ENCODE measurements at regions not wholly inside any gene's neighbourhood (a gene's known extent, or its start where the extent isn't known, plus 50 kb on each side); places are given as distances from the start of the nearest gene placed in this dataset.

- ChIA-PET POLR2A (no interaction called here), CTCF (no interaction called here)
- Histone ChIP-seq H3K27me3 (ENCODE audit: control insufficient read depth, insufficient read depth, low read length) (no peaks in the 10 kb centered on the region), H3K9me3 (ENCODE audit: control insufficient read depth, insufficient read depth, low read length) (no peaks in the 10 kb centered on the region), H3K27ac (ENCODE audit: low read depth, low read length) (no peak overlapping the region), H3K4me3 (ENCODE audit: low read depth, low read length) (no peak overlapping the region)
- DNase-seq (ENCODE audit: low read depth, low spot score): no peak
- TF ChIP-seq, protein P1, sequence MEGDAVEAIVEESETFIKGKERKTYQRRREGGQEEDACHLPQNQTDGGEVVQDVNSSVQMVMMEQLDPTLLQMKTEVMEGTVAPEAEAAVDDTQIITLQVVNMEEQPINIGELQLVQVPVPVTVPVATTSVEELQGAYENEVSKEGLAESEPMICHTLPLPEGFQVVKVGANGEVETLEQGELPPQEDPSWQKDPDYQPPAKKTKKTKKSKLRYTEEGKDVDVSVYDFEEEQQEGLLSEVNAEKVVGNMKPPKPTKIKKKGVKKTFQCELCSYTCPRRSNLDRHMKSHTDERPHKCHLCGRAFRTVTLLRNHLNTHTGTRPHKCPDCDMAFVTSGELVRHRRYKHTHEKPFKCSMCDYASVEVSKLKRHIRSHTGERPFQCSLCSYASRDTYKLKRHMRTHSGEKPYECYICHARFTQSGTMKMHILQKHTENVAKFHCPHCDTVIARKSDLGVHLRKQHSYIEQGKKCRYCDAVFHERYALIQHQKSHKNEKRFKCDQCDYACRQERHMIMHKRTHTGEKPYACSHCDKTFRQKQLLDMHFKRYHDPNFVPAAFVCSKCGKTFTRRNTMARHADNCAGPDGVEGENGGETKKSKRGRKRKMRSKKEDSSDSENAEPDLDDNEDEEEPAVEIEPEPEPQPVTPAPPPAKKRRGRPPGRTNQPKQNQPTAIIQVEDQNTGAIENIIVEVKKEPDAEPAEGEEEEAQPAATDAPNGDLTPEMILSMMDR (IDR thresholded peaks at IDR 0.05; ENCODE audit: low read depth, low read length): no peak
These were observed 75.7 kb downstream of the C18orf54 start for GRCh38 chr18:54433368-54433767.

- Histone ChIP-seq H3K9me3 (ENCODE audit: control insufficient read depth, insufficient read depth, low read length) (no peaks in the 10 kb centered on the region), H3K27ac (ENCODE audit: low read depth, low read length) (no peak overlapping the region), H3K4me3 (ENCODE audit: low read depth, low read length) (no peak overlapping the region), H3K27me3 (ENCODE audit: control insufficient read depth, insufficient read depth, low read length) (no peaks in the 10 kb centered on the region)
- POLR2A ChIA-PET: no interaction called here
- no peak for DNase-seq (ENCODE audit: low read depth, low spot score)
- CTCF ChIA-PET: no interaction called here
- TF ChIP-seq, protein P1 (IDR thresholded peaks at IDR 0.05; ENCODE audit: low read depth, low read length): no peak
These were observed 76.2 kb downstream of the C18orf54 start for GRCh38 chr18:54433857-54434256.

- no peak for DNase-seq (ENCODE audit: low read depth, low spot score)
These were observed 76.7 kb downstream of the C18orf54 start for GRCh38 chr18:54434453-54434852.

DNA sequence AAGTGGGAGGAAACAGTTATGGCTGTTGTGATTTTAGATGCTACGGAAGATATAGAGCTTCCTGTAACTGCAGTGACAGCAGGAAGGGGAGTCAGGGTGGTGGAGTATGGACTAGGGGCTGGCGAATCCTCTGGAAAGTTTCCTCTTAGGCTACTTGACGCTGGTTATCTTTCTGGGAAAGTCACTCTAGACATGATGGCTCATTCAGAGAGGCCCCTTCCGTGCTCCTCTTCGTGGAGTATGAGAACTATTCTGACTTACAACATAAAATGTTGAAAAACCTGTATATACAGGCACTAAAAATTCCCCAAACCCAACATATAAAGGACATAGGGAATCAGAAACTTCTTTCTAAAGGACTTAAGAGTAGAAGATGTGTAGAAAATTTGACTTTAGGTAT is 78.8 kb downstream of the C18orf54 start:
- POLR2A ChIA-PET: no interaction called here

More at GRCh38 chr18:54434453-54434852, 76.7 kb downstream of the C18orf54 start:
- TF ChIP-seq, protein P1 (IDR thresholded peaks at IDR 0.05; ENCODE audit: low read depth, low read length): no peak
- H3K4me3 ChIP-seq (ENCODE audit: low read depth, low read length): no peak overlapping the region
- POLR2A ChIA-PET: no interaction called here
- H3K9me3 ChIP-seq (ENCODE audit: control insufficient read depth, insufficient read depth, low read length): no peaks in the 10 kb centered on the region
- H3K27ac ChIP-seq (ENCODE audit: low read depth, low read length): no peak overlapping the region
- CTCF ChIA-PET: no interaction called here
- no peaks in the 10 kb centered on the region for H3K27me3 ChIP-seq (ENCODE audit: control insufficient read depth, insufficient read depth, low read length)

GRCh38 chr18:54440292-54440691 is 82.6 kb downstream of the C18orf54 start:
- ChIA-PET CTCF (interaction anchor here (5.1 kb wide), 1 partner anchor 231 kb away, joined by 96 read pairs; no protein-coding TSS in a partner anchor), POLR2A (no interaction called here)
- H3K27ac ChIP-seq (ENCODE audit: low read depth, low read length): no peak overlapping the region
- TF ChIP-seq, protein P1 (IDR thresholded peaks at IDR 0.05; ENCODE audit: low read depth, low read length): no peak
- no peak for DNase-seq (ENCODE audit: low read depth, low spot score)
- H3K4me3 ChIP-seq (ENCODE audit: low read depth, low read length): no peak overlapping the region
- no peaks in the 10 kb centered on the region for H3K9me3 ChIP-seq (ENCODE audit: control insufficient read depth, insufficient read depth, low read length)
- no peaks in the 10 kb centered on the region for H3K27me3 ChIP-seq (ENCODE audit: control insufficient read depth, insufficient read depth, low read length)

More for the DNA sequence above, 78.8 kb downstream of the C18orf54 start:
- H3K27ac ChIP-seq (ENCODE audit: low read depth, low read length): no peak overlapping the region
- H3K9me3 ChIP-seq (ENCODE audit: control insufficient read depth, insufficient read depth, low read length): no peaks in the 10 kb centered on the region
- no peak for DNase-seq (ENCODE audit: low read depth, low spot score)
- TF ChIP-seq, protein P1 (IDR thresholded peaks at IDR 0.05; ENCODE audit: low read depth, low read length): no peak
- no peak overlapping the region for H3K4me3 ChIP-seq (ENCODE audit: low read depth, low read length)
- H3K27me3 ChIP-seq (ENCODE audit: control insufficient read depth, insufficient read depth, low read length): no peaks in the 10 kb centered on the region
- CTCF ChIA-PET: no interaction called here
